Vagina (tissue), 2 donors: ENCODE measurements at regions not wholly inside any gene's neighbourhood (a gene's known extent, or its start where the extent isn't known, plus 50 kb on each side); places are given as distances from the start of the nearest gene placed in this dataset.

ENCODE experiments used
- CTCF ChIP-seq, 3 experiments: fragments of 450-650 bp in 2 of 3; fragments of 200-600 bp in 1 of 3; sonication (generic) in 1 of 3; IDR thresholded peaks; one replicate each; pipeline ENCODE4 v1.5.1; 2017 to 2019; ENCODE audit warnings: antibody characterized with exemption in 3 of 3, mild to moderate bottlenecking in 2 of 3, moderate library complexity in 2 of 3
- POLR2A ChIP-seq, 2 donors: fragments of 450-650 bp; IDR thresholded peaks; one replicate each; pipeline ENCODE4 v1.6.1; 2017; ENCODE audit warnings: antibody characterized with exemption in 2 of 2, mild to moderate bottlenecking in 2 of 2, moderate library complexity in 2 of 2

- TF ChIP-seq POLR2A (IDR thresholded peaks at IDR 0.05) (no peak), CTCF (IDR thresholded peaks at IDR 0.05) (no peak)
Observed at GRCh38 chr22:48870436-48870835, 957.2 kb downstream of the BRD1 start.
